SH-SY5Y (cell line): ENCODE measurements at regions not wholly inside any gene's neighbourhood (a gene's known extent, or its start where the extent isn't known, plus 50 kb on each side); places are given as distances from the start of the nearest gene placed in this dataset.

Source experiments
- GATA2 ChIP-seq: IDR thresholded peaks from 2 replicates; pipeline ENCODE4 v1.6.1; 2011; ENCODE audit warnings: mild to moderate bottlenecking, low read depth, low read length
- GATA3 ChIP-seq: IDR thresholded peaks from 2 replicates; pipeline ENCODE4 v1.6.1; 2011; ENCODE audit warnings: low read depth, mild to moderate bottlenecking, low read length, moderate library complexity

- TF ChIP-seq GATA3 (no peak), GATA2 (no peak)
Measured at GRCh38 chr13:83350569-83350968, 531.7 kb downstream of the SLITRK1 start.
